Nephron (organoid): ENCODE measurements at regions not wholly inside any gene's neighbourhood (a gene's known extent, or its start where the extent isn't known, plus 50 kb on each side); places are given as distances from the start of the nearest gene placed in this dataset.

Source experiments
- H3K27ac Mint-ChIP-seq, 3 experiments: 2 replicates each; pipeline ENCODE4 v1.8.0; 2020; ENCODE audit warnings: mixed read lengths in 3 of 3, mild to moderate bottlenecking in 2 of 3, moderate library complexity in 1 of 3
- H3K27me3 Mint-ChIP-seq: 2 replicates; pipeline ENCODE4 v1.8.0; 2021; ENCODE audit warnings: low read depth, mild to moderate bottlenecking, moderate library complexity, mixed read lengths
- H3K36me3 Mint-ChIP-seq: 2 replicates; pipeline ENCODE4 v1.8.0; 2020; ENCODE audit warnings: low read depth, mixed read lengths
- H3K4me1 Mint-ChIP-seq: 2 replicates; pipeline ENCODE4 v1.8.0; 2020; ENCODE audit warnings: mixed read lengths
- H3K4me3 Mint-ChIP-seq, 3 experiments: 2 replicates each; pipeline ENCODE4 v1.8.0; 2020; ENCODE audit warnings: mild to moderate bottlenecking in 3 of 3, mixed read lengths in 3 of 3, moderate library complexity in 2 of 3
- H3K9me3 Mint-ChIP-seq: 2 replicates; pipeline ENCODE4 v1.8.0; 2020; ENCODE audit warnings: mixed read lengths
- CTCF ChIP-seq, 3 experiments: fragments of 200-600 bp; sonication (generic); IDR thresholded peaks; one replicate each; pipeline ENCODE4 v1.5.0; 2021; ENCODE audit warnings: antibody characterized with exemption in 3 of 3; ENCODE audit not compliant: unreplicated experiment in 3 of 3

DNA sequence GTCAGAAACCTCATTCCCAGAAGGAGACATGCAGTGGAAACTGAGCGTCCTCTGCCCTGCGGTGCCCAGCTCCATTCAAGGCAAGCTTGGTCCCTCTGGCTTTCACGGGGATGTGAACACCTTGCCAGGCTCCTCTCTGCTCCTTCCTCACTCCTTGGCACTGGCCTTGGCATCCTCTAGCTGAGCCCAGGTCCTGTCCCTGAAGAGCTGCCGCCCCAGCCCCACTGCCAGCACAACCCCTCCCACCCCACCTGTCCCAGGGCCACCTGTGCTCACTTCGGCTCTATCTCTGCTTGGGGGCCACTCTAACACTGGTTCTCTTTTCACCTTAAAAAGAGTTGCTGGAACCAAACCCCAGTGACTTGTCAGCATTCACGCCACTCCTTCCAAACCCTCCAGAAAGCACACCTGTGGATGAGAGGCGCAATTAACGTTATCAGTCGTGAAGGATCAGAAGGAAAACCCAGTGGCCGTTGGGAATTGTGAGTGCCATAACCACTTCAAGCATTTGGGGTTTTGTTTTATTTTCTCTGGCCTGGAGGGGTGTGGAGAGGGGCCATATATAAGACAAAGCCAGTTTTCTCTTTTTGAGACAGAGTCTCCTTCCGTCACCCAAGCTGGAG, 103.7 kb downstream of the AXIN2 start:
- Mint-ChIP-seq H3K27ac (peak overlapping the region in 1 of 3 experiments; percentile 80), H3K4me3 (no peak overlapping the region), H3K27me3 (peaks cover 4% of the 10 kb centered on the region), H3K9me3 (peaks cover 2% of the 10 kb centered on the region), H3K4me1 (peaks cover 50% of the 10 kb centered on the region), H3K36me3 (no peaks in the 10 kb centered on the region)
- TF ChIP-seq CTCF (IDR thresholded peaks at IDR 0.05; ENCODE audit: unreplicated experiment in 3 of 3), result no peak

DNA sequence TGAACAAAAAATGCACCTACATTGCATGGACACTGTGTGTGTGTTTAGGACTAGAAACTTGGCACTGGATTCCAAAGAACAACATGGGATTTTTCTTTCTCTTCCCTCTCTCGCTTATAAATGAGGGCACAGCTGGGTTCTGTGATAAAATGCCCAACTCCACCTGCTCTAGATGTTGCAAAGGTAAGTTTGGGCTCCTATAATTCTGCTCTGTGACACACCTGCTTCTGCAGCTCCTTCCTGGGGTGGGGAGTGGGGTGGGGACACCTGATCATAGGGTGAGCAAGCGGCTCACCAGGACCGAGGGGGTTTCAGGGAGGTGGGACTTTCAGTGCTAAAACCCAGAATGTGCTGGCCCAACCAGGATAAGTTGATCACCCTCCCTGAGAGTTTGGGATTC, 104.3 kb downstream of the AXIN2 start:
- Mint-ChIP-seq H3K36me3 (no peaks in the 10 kb centered on the region), H3K27me3 (peaks cover 4% of the 10 kb centered on the region), H3K4me3 (no peak overlapping the region), H3K4me1 (peaks cover 50% of the 10 kb centered on the region), H3K27ac (peak overlapping the region in 1 of 3 experiments; percentile 80), H3K9me3 (peaks cover 2% of the 10 kb centered on the region)
- TF ChIP-seq CTCF (IDR thresholded peaks at IDR 0.05; ENCODE audit: unreplicated experiment in 3 of 3), result no peak

DNA sequence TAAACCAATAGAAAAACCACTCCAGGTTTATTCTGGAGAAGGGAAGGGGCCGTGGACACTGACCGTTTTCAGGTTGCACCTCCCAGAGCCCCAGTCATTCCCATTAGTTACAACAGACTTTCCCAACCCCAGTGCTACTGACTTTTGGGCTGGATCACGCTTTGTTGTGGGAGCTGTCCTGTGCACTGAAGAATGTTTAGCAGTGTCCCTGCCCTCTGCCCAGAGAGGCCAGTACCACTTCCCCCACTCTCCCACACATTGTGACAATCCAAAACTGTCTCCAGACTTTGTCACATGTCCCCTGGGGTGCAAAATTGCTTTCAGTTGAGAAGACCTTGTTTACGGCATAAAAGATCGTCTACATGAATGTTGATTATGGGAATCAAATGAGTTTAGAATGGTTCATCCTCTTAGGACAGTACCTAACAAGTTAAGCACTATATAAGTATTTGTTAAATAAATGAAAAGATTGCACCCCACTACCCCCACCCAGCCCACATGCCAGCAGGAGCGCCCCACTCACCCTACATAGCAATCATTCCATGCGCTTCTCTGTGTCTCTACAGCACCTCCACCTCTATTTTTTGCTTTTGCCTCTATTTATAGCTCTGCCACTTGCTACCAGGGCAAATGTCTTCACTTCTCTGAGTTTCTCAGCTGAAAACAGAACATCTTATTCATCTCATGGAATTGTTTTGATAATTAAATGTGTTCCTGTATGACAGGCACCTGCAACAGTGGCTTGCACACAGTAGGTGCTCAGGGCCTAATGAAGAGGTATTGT, 104.9 kb downstream of the AXIN2 start:
- H3K27me3 Mint-ChIP-seq, result peaks cover 4% of the 10 kb centered on the region
- no peak overlapping the region for H3K4me3 Mint-ChIP-seq
- H3K9me3 Mint-ChIP-seq, result no peaks in the 10 kb centered on the region
- peaks cover 50% of the 10 kb centered on the region for H3K4me1 Mint-ChIP-seq
- H3K36me3 Mint-ChIP-seq, result no peaks in the 10 kb centered on the region
- TF ChIP-seq CTCF (IDR thresholded peaks at IDR 0.05; ENCODE audit: unreplicated experiment in 3 of 3), result no peak
- H3K27ac Mint-ChIP-seq, result peak overlapping the region in 2 of 3 experiments; percentile 53 to 80

DNA sequence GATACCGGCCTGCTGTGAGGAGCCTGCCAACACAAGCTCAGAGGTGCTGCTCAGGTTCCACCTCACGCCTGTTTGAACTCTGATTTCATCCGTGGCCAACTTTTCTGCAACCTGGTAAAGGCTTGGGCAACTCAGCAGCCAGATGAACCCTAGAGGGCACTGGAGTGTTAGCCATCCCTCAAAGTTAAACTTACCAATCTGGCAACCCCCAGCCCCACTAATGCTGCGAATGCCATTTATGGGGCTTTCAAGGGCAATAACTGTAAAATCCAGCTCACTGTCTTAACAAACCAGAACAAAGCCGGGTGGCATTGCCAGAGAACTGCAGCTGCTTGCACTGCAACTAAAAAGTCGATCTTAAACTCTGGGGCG, 105.5 kb downstream of the AXIN2 start:
- Mint-ChIP-seq H3K36me3 (no peaks in the 10 kb centered on the region), H3K9me3 (no peaks in the 10 kb centered on the region), H3K4me1 (peaks cover 50% of the 10 kb centered on the region), H3K4me3 (no peak overlapping the region), H3K27ac (peak overlapping the region in 2 of 3 experiments; percentile 53 to 80), H3K27me3 (peaks cover 4% of the 10 kb centered on the region)
- peak; percentile 34 to 47 (median 38) for TF ChIP-seq CTCF (IDR thresholded peaks at IDR 0.05; ENCODE audit: unreplicated experiment in 3 of 3)

DNA sequence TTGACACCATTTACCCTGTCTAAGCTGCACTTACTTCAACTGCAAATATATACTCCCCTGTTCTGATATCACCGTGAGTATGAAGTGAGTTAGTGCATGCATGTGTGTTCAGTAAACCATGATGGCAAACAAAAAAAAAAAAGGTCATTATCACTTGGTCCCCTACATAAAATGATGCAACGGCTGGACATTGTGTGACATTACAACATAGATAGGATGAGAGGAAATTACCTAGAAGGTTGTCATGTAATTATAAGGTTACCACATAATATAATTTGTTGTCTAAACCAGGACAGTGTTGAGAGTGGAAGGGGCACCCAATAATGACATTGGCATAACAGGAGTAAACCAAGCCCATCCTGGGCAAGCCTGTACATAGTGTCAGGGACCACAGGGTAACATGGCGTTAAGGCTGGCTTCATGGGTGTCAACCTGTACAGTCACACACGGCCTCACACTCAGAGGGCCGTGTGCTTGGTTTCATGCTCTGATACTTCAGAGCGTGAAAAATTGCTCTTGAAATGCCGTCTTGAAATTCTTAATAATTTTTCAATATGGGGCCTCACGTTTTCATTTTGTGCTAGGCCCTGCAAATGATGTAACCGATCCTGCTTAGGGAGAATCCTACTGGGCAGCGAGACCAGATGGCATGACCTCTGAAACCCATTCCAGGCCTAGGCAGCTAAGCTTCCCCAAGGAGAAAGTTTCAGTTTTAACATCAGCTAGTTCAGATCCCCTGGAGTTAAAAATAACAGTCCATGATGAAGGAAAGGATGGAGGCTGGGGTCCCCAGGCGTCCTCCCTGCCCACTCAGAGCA, 106.1 kb downstream of the AXIN2 start:
- Mint-ChIP-seq H3K4me3 (no peak overlapping the region), H3K27me3 (peaks cover 4% of the 10 kb centered on the region), H3K36me3 (no peaks in the 10 kb centered on the region)

More for the DNA sequence above, 106.1 kb downstream of the AXIN2 start:
- H3K9me3 Mint-ChIP-seq, result no peaks in the 10 kb centered on the region
- H3K4me1 Mint-ChIP-seq, result peaks cover 50% of the 10 kb centered on the region
- H3K27ac Mint-ChIP-seq, result peak overlapping the region in 2 of 3 experiments; percentile 53 to 80
- no peak for TF ChIP-seq CTCF (IDR thresholded peaks at IDR 0.05; ENCODE audit: unreplicated experiment in 3 of 3)
